ENCODE measurements at regions not wholly inside any gene's neighbourhood (a gene's known extent, or its start where the extent isn't known, plus 50 kb on each side); places are given as distances from the start of the nearest gene placed in this dataset.

GRCh38 chr2:204277226-204277625, 268.0 kb upstream of the PARD3B start:
- TF ChIP-seq CTCF (IDR thresholded peaks at IDR 0.05): no peak
- Histone ChIP-seq H3K4me1 (ENCODE audit: control insufficient read depth, insufficient read depth, low read length) (no peaks in the 10 kb centered on the region), H3K9me3 (ENCODE audit: control insufficient read depth, insufficient read depth, low read length) (no peaks in the 10 kb centered on the region), H3K27ac (ENCODE audit: low read length) (no peak overlapping the region), H3K4me3 (ENCODE audit: low read length) (no peak overlapping the region), H3K36me3 (ENCODE audit: control insufficient read depth, insufficient read depth, low read length) (no peaks in the 10 kb centered on the region), H3K27me3 (ENCODE audit: control insufficient read depth, insufficient read depth, low read length) (no peaks in the 10 kb centered on the region)
- Mint-ChIP-seq H3K36me3 (no peaks in the 10 kb centered on the region), H3K9me3 (no peaks in the 10 kb centered on the region), H3K4me3 (no peak overlapping the region), H3K27me3 (ENCODE audit: low read depth in 2 of 2) (peaks cover 3 to 53% of the 10 kb centered on the region in 2 donors), H3K4me1 (no peaks in the 10 kb centered on the region), H3K27ac (no peak overlapping the region)
- ATAC-seq (no peak), DNase-seq (no peak)
- intact Hi-C loops (cut with micrococcal nuclease): no loop called here

- H3K9me3 Mint-ChIP-seq: no peaks in the 10 kb centered on the region
- TF ChIP-seq CTCF (IDR thresholded peaks at IDR 0.05): no peak
- no peaks in the 10 kb centered on the region for H3K4me1 Mint-ChIP-seq
- Histone ChIP-seq H3K4me1 (ENCODE audit: control insufficient read depth, insufficient read depth, low read length) (no peaks in the 10 kb centered on the region), H3K27me3 (ENCODE audit: control insufficient read depth, insufficient read depth, low read length) (no peaks in the 10 kb centered on the region), H3K36me3 (ENCODE audit: control insufficient read depth, insufficient read depth, low read length) (no peaks in the 10 kb centered on the region), H3K27ac (ENCODE audit: low read length) (no peak overlapping the region), H3K9me3 (ENCODE audit: control insufficient read depth, insufficient read depth, low read length) (no peaks in the 10 kb centered on the region), H3K4me3 (ENCODE audit: low read length) (no peak overlapping the region)
- no peak overlapping the region for H3K4me3 Mint-ChIP-seq
- H3K36me3 Mint-ChIP-seq: no peaks in the 10 kb centered on the region
- intact Hi-C loops (cut with micrococcal nuclease): no loop called here
- DNase-seq (no peak), ATAC-seq (no peak)
- H3K27ac Mint-ChIP-seq: no peak overlapping the region
- WGBS (ENCODE audit: insufficient coverage): no CpG with 5 or more reads among the region's 1 CpG
- peaks cover 3 to 53% of the 10 kb centered on the region in 2 donors for H3K27me3 Mint-ChIP-seq (ENCODE audit: low read depth in 2 of 2)
These were observed 266.8 kb upstream of the PARD3B start for GRCh38 chr2:204278454-204278853.

- H3K27ac ChIP-seq (ENCODE audit: low read length): no peak overlapping the region
- no peak overlapping the region for H3K4me3 Mint-ChIP-seq
- H3K9me3 Mint-ChIP-seq: no peaks in the 10 kb centered on the region
- no peak overlapping the region for H3K4me3 ChIP-seq (ENCODE audit: low read length)
- H3K36me3 ChIP-seq (ENCODE audit: control insufficient read depth, insufficient read depth, low read length): no peaks in the 10 kb centered on the region
- H3K27me3 Mint-ChIP-seq (ENCODE audit: low read depth in 2 of 2): peaks cover 3 to 51% of the 10 kb centered on the region in 2 donors
- H3K4me1 Mint-ChIP-seq: no peaks in the 10 kb centered on the region
- H3K9me3 ChIP-seq (ENCODE audit: control insufficient read depth, insufficient read depth, low read length): no peaks in the 10 kb centered on the region
- intact Hi-C loops (cut with micrococcal nuclease): no loop called here
- no peak for TF ChIP-seq CTCF (IDR thresholded peaks at IDR 0.05)
- H3K27ac Mint-ChIP-seq: no peak overlapping the region
- no peaks in the 10 kb centered on the region for H3K4me1 ChIP-seq (ENCODE audit: control insufficient read depth, insufficient read depth, low read length)
- H3K27me3 ChIP-seq (ENCODE audit: control insufficient read depth, insufficient read depth, low read length): no peaks in the 10 kb centered on the region
- no peaks in the 10 kb centered on the region for H3K36me3 Mint-ChIP-seq
- no peak for DNase-seq
- 88% methylated on average over 1 of the region's 1 CpG for WGBS (ENCODE audit: insufficient coverage)
- no peak for ATAC-seq
These were observed 265.5 kb upstream of the PARD3B start for GRCh38 chr2:204279819-204280218.

GRCh38 chr2:204280262-204280668, 265.0 kb upstream of the PARD3B start:
- no peak for DNase-seq
- H3K4me1 Mint-ChIP-seq: no peaks in the 10 kb centered on the region
- H3K4me3 Mint-ChIP-seq: no peak overlapping the region
- no peak for ATAC-seq
- H3K4me1 ChIP-seq (ENCODE audit: control insufficient read depth, insufficient read depth, low read length): no peaks in the 10 kb centered on the region
- H3K27ac Mint-ChIP-seq: no peak overlapping the region
- no peaks in the 10 kb centered on the region for H3K36me3 ChIP-seq (ENCODE audit: control insufficient read depth, insufficient read depth, low read length)
- H3K9me3 ChIP-seq (ENCODE audit: control insufficient read depth, insufficient read depth, low read length): no peaks in the 10 kb centered on the region
- no peak overlapping the region for H3K27ac ChIP-seq (ENCODE audit: low read length)
- no peak for TF ChIP-seq CTCF (IDR thresholded peaks at IDR 0.05)
- no peaks in the 10 kb centered on the region for H3K9me3 Mint-ChIP-seq
- H3K27me3 Mint-ChIP-seq (ENCODE audit: low read depth in 2 of 2): peaks cover 6 to 51% of the 10 kb centered on the region in 2 donors
- H3K4me3 ChIP-seq (ENCODE audit: low read length): no peak overlapping the region
- H3K27me3 ChIP-seq (ENCODE audit: control insufficient read depth, insufficient read depth, low read length): no peaks in the 10 kb centered on the region
- no peaks in the 10 kb centered on the region for H3K36me3 Mint-ChIP-seq
- intact Hi-C loops (cut with micrococcal nuclease): no loop called here
